Naive thymus-derived CD8-positive, alpha-beta T cell (primary cell): ENCODE measurements at regions not wholly inside any gene's neighbourhood (a gene's known extent, or its start where the extent isn't known, plus 50 kb on each side); places are given as distances from the start of the nearest gene placed in this dataset.
"Not testable (repeated sequence)": the region's sequence is repeated elsewhere in the genome, so short reads cannot be mapped to it uniquely, and the experiment has no call there.

Experiments used
- ATAC-seq, 2 donors: fragments of 150-1000 bp; cut with Tn5 transposase in 1 of 2; sonication (Bioruptor Pico), chemical (Tn5 transposase) in 1 of 2; 1 replicate in 1 of 2; 2 replicates in 1 of 2; pipeline ENCODE4 v1.10.0; 2021; ENCODE audit warnings: mild to moderate bottlenecking in 2 of 2, moderate library complexity in 2 of 2
- POLR2A ChIA-PET: fragments of 350-600 bp; sonication (Branson Sonifier 250); formaldehyde crosslinking; loops from one replicate; lab custom pipeline; 2021; ENCODE audit warnings: antibody characterized with exemption; lab: Charles Lee
- DNase-seq, 10 donors: peaks; one replicate each; pipeline versions ENCODE4 v3.0.0 to v3.0.0-alpha.2; 2020 to 2022
- H3K27ac Mint-ChIP-seq, 10 donors: one replicate each; pipeline ENCODE4 v1.8.0; 2020 to 2022; ENCODE audit warnings: mild to moderate bottlenecking in 10 of 10, mixed read lengths in 10 of 10, moderate library complexity in 4 of 10, inconsistent platforms in 1 of 10
- H3K27me3 Mint-ChIP-seq, 5 donors: one replicate each; pipeline ENCODE4 v1.8.0; 2021 to 2022; ENCODE audit warnings: mixed read lengths in 5 of 5
- H3K36me3 Mint-ChIP-seq, 3 donors: one replicate each; pipeline ENCODE4 v1.8.0; 2020 to 2022; ENCODE audit warnings: mixed read lengths in 3 of 3, mild to moderate bottlenecking in 2 of 3, inconsistent platforms in 1 of 3
- H3K4me1 Mint-ChIP-seq, 4 donors: one replicate each; pipeline ENCODE4 v1.8.0; 2021 to 2022; ENCODE audit warnings: mixed read lengths in 4 of 4
- H3K4me3 Mint-ChIP-seq, 10 donors: one replicate each; pipeline ENCODE4 v1.8.0; 2020 to 2022; ENCODE audit warnings: mild to moderate bottlenecking in 10 of 10, mixed read lengths in 10 of 10, moderate library complexity in 6 of 10, inconsistent platforms in 1 of 10
- H3K9me3 Mint-ChIP-seq, 9 donors: one replicate each; pipeline ENCODE4 v1.8.0; 2020 to 2022; ENCODE audit warnings: mixed read lengths in 9 of 9, mild to moderate bottlenecking in 3 of 9, inconsistent platforms in 1 of 9, moderate library complexity in 1 of 9

DNA sequence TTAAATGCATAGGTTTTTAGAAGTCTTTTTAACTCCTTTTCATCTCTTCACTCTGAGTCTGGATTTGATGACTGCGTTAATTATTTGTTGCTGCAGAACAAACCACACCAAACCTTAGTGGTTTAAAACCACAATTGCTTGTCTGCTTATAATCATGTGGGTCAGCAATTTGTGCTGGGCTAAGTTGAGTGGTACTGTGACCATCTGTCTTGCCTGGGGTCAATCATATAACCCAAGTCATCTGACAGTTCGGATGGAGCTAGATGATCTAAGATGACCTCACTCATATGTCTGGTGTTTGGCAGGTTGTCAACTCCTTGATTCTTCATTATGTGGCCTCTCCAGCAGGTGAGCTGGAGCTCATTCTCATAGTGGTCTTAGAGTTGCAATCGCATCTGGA is 219.1 kb upstream of the ELAVL2 start:
- no peak overlapping the region for H3K4me3 Mint-ChIP-seq
- peaks cover 0 to 9% (median 0%) of the 10 kb centered on the region in 3 donors for H3K36me3 Mint-ChIP-seq
- POLR2A ChIA-PET: no interaction called here
- ATAC-seq: no peak
- H3K27ac Mint-ChIP-seq: no peak overlapping the region
- DNase-seq: no peak
- H3K9me3 Mint-ChIP-seq: peaks cover 0 to 42% (median 20%) of the 10 kb centered on the region in 9 donors
- no peaks in the 10 kb centered on the region for H3K27me3 Mint-ChIP-seq
- H3K4me1 Mint-ChIP-seq: no peaks in the 10 kb centered on the region

DNA sequence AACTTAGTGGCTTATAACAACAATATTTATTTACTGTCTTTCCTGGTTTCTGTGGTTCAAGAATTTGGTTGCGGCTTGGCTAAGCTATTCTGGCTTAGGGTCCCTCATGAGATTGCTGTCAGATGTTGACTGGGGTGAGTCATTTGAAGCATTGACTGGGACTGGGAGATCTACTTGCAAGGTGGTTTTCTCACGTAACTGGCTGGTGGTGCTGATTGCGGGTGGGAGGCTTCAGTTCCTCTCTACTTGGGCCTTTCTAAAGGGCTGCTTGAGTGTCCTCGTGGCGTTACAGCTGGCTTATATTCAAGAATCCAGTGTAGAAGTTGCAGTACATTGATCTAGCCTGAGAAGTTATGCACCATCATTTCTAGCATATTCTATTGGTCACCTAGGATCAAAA is 218.5 kb upstream of the ELAVL2 start:
- H3K4me3 Mint-ChIP-seq: no peak overlapping the region
- DNase-seq: no peak
- H3K27ac Mint-ChIP-seq: no peak overlapping the region
- H3K27me3 Mint-ChIP-seq: no peaks in the 10 kb centered on the region
- H3K4me1 Mint-ChIP-seq: no peaks in the 10 kb centered on the region
- peaks cover 0 to 5% (median 0%) of the 10 kb centered on the region in 3 donors for H3K36me3 Mint-ChIP-seq
- H3K9me3 Mint-ChIP-seq: peaks cover 0 to 42% (median 18%) of the 10 kb centered on the region in 9 donors
- POLR2A ChIA-PET: no interaction called here
- no peak for ATAC-seq

DNA sequence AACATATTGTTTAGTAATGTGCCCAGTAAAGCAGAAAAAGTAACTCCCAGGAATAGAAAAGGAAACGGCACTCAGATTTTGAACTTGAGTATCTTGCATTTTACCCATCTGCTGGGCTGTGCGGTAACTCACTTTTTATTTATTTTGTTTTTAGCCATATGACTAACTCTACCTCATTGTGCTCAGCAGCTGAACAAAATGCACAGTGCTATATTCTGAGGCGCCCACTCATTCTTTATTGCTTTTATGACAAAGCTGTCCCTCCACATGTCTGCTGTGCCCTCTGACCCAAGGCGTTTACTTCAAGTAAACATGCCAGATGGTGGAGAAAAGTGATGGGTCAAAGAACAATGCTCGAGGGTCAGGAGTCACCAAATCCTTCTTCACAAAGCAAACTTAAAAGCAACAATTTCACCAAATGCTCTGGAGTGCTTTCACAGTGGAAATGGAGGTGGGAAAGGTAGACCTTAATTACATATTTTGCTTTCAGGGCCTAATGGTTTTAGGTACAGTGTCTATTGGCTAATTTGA is 215.2 kb upstream of the ELAVL2 start:
- Mint-ChIP-seq H3K27me3 (no peaks in the 10 kb centered on the region), H3K4me3 (no peak overlapping the region), H3K27ac (no peak overlapping the region), H3K9me3 (peaks cover 0 to 36% (median 8%) of the 10 kb centered on the region in 9 donors), H3K4me1 (no peaks in the 10 kb centered on the region), H3K36me3 (peaks cover 0 to 4% (median 0%) of the 10 kb centered on the region in 3 donors)
- DNase-seq (no peak), ATAC-seq (no peak)
- POLR2A ChIA-PET: no interaction called here

DNA sequence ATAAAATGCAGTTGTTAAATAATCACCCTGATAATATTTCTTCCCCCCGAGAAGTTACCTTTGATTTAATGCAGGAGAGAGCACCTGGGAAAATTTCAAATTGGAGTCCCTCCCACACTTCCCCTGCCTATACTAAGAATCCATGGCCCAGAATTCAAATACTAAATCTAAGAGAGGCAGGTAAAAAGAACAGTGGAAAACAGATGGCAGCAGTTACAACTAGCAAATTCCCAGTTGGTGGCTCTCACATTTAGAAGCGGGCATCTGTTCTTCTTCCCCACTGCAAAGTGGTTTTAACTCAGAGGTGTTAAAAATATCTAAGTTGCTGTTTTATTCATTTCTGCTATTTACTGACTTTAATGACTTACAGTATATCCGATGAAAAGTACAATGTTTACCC is 210.4 kb upstream of the ELAVL2 start:
- Mint-ChIP-seq H3K4me1 (no peaks in the 10 kb centered on the region), H3K36me3 (no peaks in the 10 kb centered on the region), H3K27me3 (no peaks in the 10 kb centered on the region), H3K27ac (no peak overlapping the region), H3K4me3 (no peak overlapping the region), H3K9me3 (peaks cover 3 to 39% (median 11%) of the 10 kb centered on the region in 9 donors)
- POLR2A ChIA-PET: no interaction called here
- DNase-seq (no peak), ATAC-seq (no peak)

DNA sequence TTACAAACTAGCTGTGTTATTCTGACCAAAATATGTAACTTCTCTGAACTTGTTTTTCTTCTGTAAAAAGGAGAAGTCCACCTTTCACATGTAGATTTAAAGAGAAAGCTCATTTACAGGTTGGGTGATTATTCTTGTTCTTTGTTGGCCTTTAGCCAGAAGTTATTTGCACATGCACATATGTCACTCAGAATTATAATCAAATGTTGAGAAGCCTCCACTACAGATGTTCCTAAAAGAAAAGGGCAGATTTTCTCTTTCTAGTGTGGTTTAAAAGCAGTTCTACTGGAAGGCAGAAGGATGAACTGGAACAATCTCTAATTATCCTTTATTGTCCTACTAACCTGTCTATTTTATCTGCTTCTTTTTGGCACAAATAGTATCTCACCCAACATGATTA is 209.8 kb upstream of the ELAVL2 start:
- Mint-ChIP-seq H3K4me3 (no peak overlapping the region), H3K27me3 (no peaks in the 10 kb centered on the region), H3K4me1 (no peaks in the 10 kb centered on the region), H3K36me3 (no peaks in the 10 kb centered on the region), H3K9me3 (peaks cover 9 to 41% (median 14%) of the 10 kb centered on the region in 9 donors), H3K27ac (no peak overlapping the region)
- ATAC-seq (no peak), DNase-seq (no peak)
- POLR2A ChIA-PET: no interaction called here

DNA sequence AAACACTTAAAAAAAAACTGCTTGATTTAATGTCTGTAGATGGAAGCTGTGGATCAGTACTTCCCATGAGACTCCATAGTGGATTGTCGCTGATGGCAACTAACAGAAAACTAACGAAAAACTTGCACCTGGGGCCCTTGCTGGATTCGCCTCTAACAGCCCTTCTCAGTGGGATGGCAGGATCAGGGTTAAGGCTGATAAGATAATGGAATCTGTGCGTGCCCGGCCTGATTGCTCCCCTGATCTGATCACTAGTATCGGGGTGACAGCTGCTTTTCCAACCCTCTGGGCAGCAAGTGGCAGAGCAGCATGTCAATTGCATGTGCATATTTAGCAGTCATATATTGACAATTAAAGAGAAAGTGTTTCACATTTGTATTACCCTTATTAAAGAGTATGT is 185.8 kb upstream of the ELAVL2 start:
- DNase-seq (no peak), ATAC-seq (no peak)
- Mint-ChIP-seq H3K4me1 (no peaks in the 10 kb centered on the region), H3K4me3 (no peak overlapping the region), H3K9me3 (peaks cover 0 to 28% (median 13%) of the 10 kb centered on the region in 9 donors), H3K27me3 (no peaks in the 10 kb centered on the region), H3K27ac (no peak overlapping the region), H3K36me3 (peaks cover 0 to 4% (median 0%) of the 10 kb centered on the region in 3 donors)
- POLR2A ChIA-PET: interaction anchor here (0.6 kb wide), 1 partner anchor 111 kb away, joined by 3 read pairs; no protein-coding TSS in a partner anchor

DNA sequence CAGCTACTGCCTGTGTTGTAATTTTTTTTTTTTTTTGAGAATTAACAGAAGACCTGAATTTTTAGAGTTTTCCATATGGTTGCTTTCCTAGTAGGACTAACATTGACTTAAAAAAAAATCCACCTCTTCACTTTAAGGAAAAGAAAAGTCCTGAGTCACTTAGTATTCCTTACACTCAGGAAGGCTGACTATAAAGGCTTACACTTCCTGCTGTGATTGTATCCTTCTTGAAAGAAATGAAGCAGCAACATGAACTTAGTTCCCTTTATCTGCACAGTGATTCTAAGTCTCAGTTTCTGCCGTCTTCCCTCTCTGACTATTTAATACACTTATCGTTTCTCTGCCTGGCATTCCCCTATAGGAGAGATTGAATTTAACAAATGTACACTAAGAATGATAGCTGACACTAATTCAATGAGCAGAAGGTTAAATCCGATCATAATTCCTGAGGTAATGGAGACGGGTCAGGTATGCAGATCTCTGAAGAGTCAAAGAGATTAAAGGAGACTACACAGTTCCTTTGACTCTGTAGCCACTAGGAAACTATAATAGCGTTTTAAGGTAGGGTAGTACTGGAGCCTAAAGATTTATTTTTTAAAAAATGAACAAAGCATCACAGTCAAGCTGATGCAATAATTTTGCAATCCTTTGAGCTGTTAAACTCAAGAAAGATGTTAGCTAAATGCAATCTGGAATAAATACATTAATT is 185.1 kb upstream of the ELAVL2 start:
- POLR2A ChIA-PET: interaction anchor here (0.6 kb wide), 1 partner anchor 110 kb away, joined by 3 read pairs; no protein-coding TSS in a partner anchor

DNA sequence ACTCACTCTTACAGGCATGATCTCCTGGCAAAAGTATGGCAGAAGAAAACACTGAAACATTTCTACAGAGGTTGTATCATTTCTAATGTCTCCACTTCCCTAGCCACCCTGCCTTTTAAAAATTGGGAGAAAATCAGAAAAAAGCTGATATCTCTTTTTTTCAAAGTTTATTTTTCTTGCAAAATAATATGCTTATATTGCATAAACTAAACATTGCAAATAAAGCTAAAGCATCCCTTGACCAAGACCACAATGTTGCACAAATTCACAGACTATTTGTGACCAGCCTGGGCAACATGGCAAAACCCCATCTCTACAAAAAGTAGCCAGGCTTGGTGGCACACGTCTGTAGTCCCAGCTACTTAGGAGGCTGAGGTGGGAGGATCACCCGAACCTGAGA is 183.3 kb upstream of the ELAVL2 start:
- POLR2A ChIA-PET: no interaction called here
- H3K27me3 Mint-ChIP-seq: no peaks in the 10 kb centered on the region
- DNase-seq (no peak), ATAC-seq (no peak)
- H3K36me3 Mint-ChIP-seq: peaks cover 0 to 4% (median 0%) of the 10 kb centered on the region in 3 donors
- no peaks in the 10 kb centered on the region for H3K4me1 Mint-ChIP-seq
- H3K4me3 Mint-ChIP-seq: no peak overlapping the region
- H3K27ac Mint-ChIP-seq: no peak overlapping the region
- H3K9me3 Mint-ChIP-seq: peaks cover 0 to 19% (median 12%) of the 10 kb centered on the region in 9 donors

More for the DNA sequence above, 185.1 kb upstream of the ELAVL2 start:
- Mint-ChIP-seq H3K27ac (no peak overlapping the region), H3K4me3 (no peak overlapping the region), H3K27me3 (no peaks in the 10 kb centered on the region), H3K4me1 (no peaks in the 10 kb centered on the region), H3K36me3 (peaks cover 0 to 4% (median 0%) of the 10 kb centered on the region in 3 donors), H3K9me3 (peaks cover 0 to 25% (median 12%) of the 10 kb centered on the region in 9 donors)
- ATAC-seq: no peak
- no peak for DNase-seq

DNA sequence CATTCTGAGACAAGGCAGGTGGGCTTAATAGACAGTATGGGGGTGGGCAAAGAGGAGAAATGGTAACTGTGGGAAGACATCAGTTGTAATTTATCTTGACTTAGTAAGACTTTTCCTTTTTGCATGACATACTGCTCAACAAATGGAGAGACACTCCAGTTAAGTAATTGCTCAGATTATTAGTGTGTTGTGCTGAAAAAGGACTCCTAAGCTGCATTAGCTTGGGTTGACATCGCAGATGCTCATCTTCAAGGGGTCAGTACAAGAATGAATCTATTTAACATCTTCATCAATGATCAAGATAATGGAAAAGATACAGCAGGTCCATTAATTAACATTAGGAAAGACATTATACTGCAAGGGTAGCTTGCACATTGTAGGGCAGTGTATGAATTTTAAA is 181.1 kb upstream of the ELAVL2 start:
- POLR2A ChIA-PET: no interaction called here

DNA sequence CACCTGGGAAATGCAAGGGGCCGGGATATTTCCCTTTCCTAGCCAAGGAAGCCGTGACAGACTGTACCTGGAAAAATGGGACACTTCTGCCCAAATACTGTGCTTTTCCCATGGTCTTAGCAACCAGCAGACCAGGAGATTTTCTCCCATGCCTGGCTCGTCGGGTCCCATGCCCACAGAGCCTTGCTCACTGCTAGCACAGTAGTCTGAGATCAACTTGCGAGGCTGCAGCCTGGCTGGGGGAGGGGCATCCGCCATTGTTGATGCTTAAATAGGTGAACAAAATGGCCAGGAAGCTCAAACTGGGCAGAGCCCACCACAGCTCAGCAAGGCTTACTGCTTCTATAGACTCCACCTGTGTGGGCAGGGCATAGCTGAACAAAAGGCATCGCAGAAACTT is 165.8 kb upstream of the ELAVL2 start:
- H3K4me3 Mint-ChIP-seq, H3K27ac Mint-ChIP-seq, ATAC-seq, H3K27me3 Mint-ChIP-seq, POLR2A ChIA-PET, H3K4me1 Mint-ChIP-seq, DNase-seq: not testable (repeated sequence)
- Mint-ChIP-seq H3K9me3 (peaks cover 2 to 39% (median 24%) of the 10 kb centered on the region in 9 donors), H3K36me3 (peaks cover 0 to 12% (median 0%) of the 10 kb centered on the region in 3 donors)

More for the DNA sequence above, 181.1 kb upstream of the ELAVL2 start:
- Mint-ChIP-seq H3K4me3 (no peak overlapping the region), H3K9me3 (peaks cover 0 to 18% (median 11%) of the 10 kb centered on the region in 9 donors), H3K27me3 (no peaks in the 10 kb centered on the region), H3K4me1 (no peaks in the 10 kb centered on the region), H3K36me3 (no peaks in the 10 kb centered on the region), H3K27ac (no peak overlapping the region)
- ATAC-seq (no peak), DNase-seq (no peak)

DNA sequence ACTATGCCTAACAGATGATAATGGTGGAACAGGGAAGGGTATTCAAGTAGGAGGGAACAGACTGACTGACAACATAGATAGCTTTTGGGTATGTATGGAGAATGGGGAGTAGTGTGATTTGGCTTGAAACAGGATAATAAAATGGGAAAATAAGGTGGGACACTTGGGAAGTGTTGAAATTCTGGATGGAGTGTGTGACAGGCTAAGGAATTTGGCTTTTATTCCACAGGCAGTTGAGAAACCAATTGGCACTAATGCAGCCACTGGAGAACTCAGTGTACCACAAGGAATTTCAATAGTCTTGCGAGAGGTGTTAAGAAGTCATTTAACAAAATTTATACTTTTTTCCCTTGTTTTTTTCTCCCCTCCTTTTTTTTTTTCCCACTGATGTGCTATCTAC is 153.5 kb upstream of the ELAVL2 start:
- Mint-ChIP-seq H3K4me3 (no peak overlapping the region), H3K4me1 (no peaks in the 10 kb centered on the region), H3K27ac (no peak overlapping the region), H3K9me3 (peaks cover 6 to 44% (median 12%) of the 10 kb centered on the region in 9 donors), H3K27me3 (no peaks in the 10 kb centered on the region), H3K36me3 (peaks cover 0 to 11% (median 0%) of the 10 kb centered on the region in 3 donors)
- ATAC-seq (no peak), DNase-seq (no peak)
- POLR2A ChIA-PET: no interaction called here

DNA sequence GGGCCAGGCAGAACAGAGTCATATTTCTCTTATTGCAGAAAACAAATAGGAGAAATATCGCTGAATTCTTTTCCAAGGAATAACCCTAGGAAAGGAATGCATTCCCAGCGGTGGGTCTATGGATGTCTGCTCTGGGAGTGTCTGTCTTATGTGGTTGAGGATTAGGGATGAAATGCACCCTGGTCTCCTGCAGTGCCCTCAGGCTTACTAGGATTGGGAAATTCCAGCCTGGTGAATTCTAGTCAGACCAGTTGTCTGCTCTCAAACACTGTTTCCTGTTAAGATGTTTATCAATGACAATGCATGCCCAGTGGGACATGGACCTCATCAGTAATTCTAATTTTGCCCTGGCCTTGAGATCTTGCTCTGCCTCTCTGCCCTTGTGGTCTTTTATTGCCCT is 136.1 kb upstream of the ELAVL2 start:
- Mint-ChIP-seq H3K4me1 (no peaks in the 10 kb centered on the region), H3K27ac (no peak overlapping the region), H3K9me3 (peaks cover 7 to 56% (median 35%) of the 10 kb centered on the region in 9 donors), H3K36me3 (peaks cover 0 to 4% (median 0%) of the 10 kb centered on the region in 3 donors), H3K4me3 (no peak overlapping the region), H3K27me3 (no peaks in the 10 kb centered on the region)
- POLR2A ChIA-PET: no interaction called here
- ATAC-seq (no peak), DNase-seq (no peak)

DNA sequence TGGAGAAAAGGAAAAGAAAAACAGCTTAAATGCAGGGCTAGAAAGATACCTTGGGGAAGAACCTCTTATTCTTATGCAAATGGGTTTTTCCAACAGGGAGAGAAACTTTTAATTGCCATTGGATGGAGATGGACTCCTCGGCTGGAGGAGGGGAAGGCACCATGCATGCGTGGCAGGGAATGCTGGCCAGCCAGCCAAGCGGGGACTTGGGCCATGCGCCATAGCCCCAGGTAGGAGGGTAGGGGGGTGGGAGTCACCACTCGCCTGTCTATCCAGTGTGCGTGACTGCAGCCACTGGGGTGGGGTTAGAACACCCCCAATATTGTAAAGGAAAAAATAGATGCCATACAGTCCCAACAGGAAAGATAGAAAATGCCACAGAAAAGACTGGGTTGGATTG is 119.9 kb upstream of the ELAVL2 start:
- no peaks in the 10 kb centered on the region for H3K4me1 Mint-ChIP-seq
- no peak for DNase-seq
- no peaks in the 10 kb centered on the region for H3K36me3 Mint-ChIP-seq
- no peaks in the 10 kb centered on the region for H3K27me3 Mint-ChIP-seq
- H3K4me3 Mint-ChIP-seq: no peak overlapping the region
- H3K9me3 Mint-ChIP-seq: peaks cover 10 to 30% (median 21%) of the 10 kb centered on the region in 9 donors
- no peak for ATAC-seq
- POLR2A ChIA-PET: no interaction called here
- H3K27ac Mint-ChIP-seq: no peak overlapping the region
